Right lung (tissue), 2 donors: ENCODE measurements at regions not wholly inside any gene's neighbourhood (a gene's known extent, or its start where the extent isn't known, plus 50 kb on each side); places are given as distances from the start of the nearest gene placed in this dataset.

Source experiments
- DNase-seq, 2 donors: peaks; one replicate each; pipeline ENCODE4 v3.0.0-alpha.2; 2013

DNA sequence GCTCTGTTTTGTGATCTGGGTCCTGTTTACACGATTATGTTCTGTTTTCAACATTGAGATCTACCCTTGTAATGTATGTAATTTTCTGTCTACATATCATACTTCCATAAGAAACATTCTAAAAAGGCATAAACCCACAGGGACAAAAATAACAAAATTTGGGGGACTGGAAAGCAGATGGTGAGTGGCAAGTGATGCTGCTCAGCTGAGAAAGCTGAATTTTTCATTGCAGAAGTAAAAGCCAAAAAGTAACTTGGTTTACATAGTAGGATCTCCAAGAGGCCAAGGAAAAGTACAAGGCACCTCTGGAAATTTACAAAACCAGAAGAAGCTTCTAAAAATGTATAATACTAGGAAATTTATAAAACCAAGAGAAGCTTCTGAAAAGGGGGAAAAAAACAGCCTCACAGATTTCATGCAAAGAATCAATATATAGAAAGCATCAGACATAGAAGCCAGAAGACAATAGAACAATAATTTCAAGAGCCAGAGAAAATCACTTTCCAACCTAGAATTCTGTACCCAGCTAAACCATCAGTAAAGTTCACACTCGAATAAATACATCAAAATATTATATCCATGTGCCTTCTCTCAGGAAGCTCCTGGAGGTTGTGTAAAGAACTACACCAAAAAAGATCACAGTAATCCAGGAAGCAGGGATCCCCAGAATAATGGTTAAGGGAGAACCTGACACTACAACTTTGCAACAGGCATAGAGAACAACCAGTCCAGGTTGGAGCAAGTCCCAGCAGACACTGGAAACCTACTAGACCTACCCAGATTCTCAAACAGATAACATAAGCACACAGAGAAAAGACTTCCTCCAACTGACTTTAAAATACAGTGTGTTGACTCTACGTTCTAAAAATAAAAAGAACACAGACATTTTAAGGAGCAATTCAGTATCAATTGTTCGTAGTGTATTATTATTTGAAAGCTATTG lies 401.7 kb upstream of the HS6ST1 start:
- no peak for DNase-seq

DNA sequence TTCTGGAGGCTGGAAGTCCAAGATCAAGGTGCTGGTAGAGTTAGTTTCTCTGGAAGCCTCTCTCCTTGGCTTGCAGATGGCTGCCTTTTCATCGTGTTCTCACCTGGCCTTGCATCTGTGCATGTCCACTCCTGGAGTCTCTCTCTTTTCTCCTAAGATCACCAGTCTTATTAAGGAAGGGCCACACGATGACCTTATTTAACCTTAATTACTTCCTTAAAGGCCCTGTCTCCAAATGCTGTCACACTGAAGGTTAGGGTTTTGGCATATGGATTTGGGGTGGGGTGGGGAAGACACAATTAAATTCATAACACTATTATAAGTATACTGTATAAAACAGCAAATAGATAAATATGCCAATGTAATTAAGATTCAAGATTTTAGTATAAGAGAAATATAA lies 402.4 kb upstream of the HS6ST1 start:
- DNase-seq: no peak

DNA sequence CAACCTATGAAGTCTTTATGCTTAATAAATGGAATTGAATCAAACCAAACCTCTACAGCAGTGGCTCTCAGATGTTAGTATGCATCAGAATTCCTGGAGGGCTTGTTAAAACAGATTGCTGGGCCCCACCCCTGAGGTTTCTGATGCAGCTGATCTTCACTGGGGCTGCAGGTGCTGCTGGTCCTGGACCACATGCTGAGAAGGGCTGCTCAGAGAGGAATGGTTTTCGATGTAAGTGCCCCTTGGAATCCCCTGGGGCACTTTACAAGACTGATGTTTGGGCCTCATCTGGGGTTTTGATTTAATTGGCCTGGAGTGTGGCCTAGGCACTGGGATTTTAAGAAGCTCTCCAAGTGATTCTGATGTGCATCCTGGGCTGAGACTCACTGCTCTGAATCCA lies 403.8 kb upstream of the HS6ST1 start:
- DNase-seq: no peak

DNA sequence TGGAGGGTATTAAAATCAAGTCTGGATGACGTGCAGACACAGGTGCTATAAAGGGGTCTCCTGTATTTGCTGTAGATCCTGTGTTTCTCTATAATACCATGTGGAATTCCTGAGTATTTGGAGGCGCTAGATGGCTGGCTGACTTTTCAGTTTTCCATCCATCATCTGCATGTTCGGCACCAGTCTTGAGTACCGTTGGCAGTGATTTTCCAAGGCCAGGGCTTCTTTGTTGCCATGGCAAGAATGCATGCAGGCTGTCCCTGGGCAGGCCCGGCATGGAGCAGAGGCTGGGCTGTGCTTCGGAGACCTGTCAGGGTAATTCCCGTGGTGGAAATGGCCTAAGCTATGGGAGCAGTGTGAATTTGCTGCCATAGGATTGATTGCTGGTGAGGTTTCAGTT lies 405.9 kb upstream of the HS6ST1 start:
- no peak for DNase-seq

DNA sequence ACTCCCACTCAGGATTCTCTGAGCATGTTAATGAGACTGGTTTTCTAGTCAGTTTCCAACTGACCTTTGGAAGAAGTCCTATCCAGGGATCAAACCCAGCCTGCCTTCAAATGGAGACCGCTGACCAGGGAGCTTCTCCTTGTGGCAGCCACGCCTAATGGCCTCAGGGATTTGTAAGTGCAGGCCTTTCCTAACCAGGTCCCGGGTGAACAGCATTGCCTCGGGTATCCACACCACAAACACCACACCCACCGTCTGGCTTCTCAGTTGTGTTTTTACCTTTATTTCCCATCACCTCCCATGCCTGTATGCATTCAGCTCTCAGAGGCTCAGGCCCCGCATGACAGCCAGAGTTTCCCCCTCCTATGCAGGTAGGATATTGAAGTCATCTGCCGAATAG lies 406.3 kb upstream of the HS6ST1 start:
- DNase-seq: no peak

DNA sequence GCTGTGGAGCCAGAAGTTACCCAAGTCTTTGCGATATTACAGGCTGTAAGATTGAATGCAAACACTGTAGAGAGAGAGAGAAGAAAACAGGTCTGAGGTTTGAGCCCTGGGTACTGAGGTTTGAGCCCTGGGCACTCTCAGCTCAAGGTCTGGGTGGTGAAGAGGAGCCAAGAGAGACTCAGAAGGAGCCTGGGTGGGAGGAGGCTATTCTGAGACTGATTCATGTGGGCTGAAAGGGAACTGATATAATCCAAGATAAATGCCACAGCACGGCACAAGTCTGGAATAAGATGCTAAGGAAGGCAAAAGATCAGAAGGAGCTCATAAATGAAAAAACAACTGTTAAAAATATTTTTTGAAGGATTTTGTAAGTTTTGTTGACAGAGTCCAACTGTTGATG lies 407.6 kb upstream of the HS6ST1 start:
- no peak for DNase-seq

DNA sequence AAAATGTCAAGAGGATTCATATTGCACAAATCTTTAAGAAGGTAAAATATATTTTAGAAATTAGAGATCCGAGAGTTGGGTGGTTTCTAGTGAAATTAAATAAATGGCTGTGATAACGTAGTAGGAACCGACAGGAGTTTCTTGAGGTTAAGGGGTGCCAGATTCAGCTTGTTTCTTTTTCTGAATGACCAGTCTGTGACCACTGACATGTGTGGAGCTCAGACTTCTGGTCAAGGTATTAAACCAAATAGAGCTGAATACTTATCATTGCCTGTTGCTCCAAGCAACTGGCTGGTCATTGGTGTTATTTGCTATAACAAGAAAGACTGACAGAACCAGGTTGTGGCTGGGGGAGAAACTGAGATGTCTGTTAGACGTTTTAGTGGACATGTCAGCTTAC lies 408.2 kb upstream of the HS6ST1 start:
- no peak for DNase-seq

DNA sequence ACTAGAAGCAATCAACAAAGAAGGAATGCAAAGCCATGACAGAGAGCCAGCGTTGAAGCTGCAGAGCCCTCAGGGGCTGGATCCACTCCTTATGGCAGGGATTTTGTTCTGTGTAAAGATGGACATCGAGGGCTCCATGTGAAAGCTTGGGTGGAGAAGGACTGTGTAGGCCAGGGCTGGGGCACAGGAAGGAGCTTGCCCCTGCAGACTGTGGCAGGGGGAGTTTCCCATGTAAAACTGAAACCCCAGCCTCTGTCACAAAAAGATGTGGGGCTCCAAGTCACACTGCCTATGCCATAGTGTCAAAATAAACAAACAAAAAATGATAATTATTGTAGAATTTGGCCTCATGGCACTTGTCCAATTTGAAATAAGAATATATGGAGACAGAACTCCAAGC lies 408.7 kb upstream of the HS6ST1 start:
- no peak for DNase-seq

DNA sequence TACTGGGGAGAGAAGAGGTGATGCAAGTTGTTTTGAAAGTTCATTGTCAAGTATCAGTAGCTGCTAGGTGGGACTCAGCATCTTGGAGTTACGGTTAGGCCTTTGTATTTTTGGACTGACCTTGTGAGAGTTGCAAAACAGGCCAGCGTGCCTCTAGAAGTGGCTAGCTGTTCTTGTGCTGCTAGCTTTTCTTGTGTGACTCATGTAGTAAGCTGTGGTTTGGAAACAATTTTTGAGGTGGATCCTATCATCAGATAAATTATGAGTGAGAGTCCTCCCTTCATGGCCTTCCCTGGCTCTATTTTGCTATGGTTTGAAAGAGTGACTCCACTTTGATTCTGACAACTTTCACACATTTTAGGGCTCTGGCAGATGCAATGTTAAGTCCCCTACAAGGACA lies 409.2 kb upstream of the HS6ST1 start:
- no peak for DNase-seq

DNA sequence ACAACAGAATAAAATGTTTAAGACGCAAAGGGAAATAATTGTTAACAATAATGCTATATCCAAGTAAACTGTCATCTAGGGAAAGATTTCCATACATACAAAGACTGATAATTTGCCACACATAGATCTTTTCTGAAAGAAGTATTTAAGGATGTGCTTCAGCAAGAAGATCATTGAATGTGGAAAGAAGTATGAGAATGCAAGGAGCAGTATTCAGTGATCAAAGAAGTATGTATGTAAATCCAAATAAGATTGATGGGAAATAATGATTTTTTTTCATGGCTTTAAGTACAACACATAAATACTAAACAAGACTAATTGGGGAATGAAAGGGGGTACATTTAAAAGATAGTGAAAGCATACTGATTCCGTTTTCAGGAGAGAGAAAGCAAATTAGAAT lies 410.4 kb upstream of the HS6ST1 start:
- DNase-seq: no peak

DNA sequence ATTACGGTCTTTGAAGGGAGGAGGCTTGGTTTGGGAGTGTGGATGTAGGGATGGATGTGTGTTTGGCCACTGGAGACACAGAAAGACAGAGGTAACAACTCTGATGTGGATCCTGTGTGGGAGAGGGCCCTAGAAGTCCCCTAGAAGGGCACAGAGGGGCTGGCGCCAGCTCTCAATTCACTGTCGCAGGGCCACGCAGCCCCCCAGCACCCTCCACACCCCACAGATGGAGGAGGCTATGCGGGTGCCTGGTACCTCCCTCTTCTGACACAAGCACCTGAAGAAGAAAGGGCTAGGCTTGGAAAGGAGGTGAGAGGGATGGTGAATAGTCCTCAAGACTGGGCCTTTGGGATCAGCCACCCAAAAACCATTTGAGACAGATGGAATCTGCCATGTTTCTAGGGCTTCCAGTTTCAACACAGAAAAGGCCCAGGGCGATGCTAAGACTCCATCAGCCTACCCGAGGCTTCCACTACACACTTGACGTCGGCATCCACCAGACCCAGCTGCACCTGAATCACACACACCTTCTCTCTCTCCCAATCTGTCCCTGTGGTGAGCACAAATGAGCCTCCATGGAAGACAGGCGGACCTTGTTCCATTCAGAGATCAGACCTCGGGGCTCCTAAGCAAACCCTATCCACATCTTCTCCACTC lies 413.5 kb upstream of the HS6ST1 start:
- no peak for DNase-seq

DNA sequence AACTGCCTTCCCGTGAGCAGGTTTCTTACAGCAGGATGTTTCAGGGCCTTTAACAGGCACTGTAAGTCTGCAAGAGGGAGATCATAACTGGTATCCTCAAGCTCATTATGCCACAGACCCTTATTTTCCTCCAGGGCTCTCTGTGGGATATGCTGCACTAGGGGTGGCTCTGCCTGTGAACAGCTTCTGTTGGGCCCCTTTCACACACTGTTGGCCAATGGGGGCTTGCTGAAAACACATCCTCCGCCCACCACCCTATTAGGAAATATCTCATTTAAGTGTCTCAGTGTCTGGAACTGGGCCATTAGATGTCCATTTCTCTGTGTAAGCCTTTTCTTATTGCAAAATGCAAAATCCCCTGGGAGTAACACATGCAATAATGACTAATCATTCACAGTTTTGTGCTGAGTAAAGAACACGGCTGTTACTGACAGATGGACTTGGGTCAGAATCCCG lies 414.3 kb upstream of the HS6ST1 start:
- peak; percentile 74 to 81 for DNase-seq

DNA sequence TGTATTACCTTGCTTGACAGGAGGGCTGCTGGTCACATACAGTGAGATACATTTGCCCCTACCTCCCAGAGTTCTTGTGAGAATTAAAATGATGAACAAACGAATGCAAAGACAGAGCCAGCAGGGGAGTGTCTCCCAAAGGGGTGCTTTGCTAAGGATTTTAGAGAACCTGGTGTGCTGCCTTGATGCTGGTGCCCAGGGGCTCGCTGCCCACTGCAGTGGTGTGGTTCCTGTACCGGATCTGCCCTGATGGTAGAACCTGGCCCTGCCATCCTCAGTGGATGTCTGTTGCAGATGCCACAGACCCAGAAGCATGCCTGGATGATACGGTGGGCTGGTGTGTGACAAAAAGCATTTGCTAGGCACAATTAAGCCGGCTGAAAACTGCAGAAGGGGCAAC lies 414.8 kb upstream of the HS6ST1 start:
- DNase-seq: no peak

DNA sequence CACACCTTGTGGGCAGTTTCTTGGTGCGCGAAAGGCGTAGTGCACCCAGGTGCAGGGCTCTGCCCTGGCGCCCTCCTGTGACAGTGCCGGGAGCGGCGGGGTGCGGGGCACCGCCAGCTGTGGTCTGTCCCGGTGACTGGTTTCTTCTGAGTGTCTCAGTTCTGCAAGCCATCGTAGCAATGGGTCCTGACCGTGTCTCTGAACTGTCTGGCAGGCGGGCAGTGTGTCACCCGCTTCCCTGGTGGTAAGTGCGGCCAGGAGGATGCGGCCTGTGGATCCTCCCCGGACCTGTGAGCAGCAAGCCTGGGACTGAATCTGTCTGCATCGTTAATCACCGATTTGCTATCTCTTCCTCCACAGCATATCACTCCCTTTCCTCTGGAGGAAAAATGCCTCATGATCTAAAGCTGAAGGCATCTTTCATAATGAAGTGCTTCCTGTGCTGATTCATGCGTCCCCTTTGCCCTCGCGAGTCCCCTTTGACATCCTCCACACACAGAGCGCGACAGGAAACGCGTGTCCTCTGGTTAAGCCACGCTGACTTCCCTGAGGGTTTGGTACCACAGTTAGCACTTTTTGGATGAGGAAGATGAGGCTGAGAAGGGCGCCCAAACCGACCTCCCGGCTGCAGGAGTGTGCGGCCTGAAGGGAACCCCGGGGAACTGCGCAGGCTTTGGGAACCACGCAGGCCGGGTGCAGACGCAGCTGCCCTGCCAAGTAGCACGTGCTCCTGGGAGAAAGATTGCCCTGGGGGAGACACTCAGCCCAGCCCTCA lies 416.0 kb upstream of the HS6ST1 start:
- DNase-seq: no peak

DNA sequence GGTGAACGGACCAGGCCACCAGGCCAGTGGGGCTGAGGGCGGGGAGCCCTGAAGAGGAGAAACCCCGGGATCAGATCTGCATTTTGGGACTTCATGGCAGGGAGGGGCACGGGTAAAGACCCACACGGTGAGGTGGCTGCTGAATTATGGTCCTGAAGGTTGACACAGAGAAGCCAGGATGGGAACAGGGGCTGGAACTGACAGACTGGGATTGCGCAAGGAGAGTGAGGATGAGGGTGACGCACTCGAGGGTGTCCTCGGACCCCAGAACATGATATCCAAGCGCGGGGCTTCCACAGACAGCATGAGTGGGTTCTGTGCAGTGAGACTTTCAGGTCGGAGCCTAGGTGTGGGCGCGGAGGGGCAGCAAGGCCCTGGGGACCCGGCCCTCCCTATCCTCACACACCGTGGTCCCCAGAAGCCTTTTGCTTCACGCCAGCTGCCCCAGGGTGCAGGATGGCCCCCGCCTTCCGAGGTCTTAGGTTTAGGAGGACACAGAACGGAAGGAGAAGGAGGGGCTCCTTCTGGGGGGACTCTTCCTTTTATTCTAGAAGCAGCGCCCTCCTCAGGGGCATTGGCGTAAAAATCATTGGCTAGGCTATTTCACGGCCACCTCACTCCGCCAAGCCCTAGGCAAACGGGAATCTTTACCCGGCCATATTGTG lies 416.8 kb upstream of the HS6ST1 start:
- DNase-seq: no peak

DNA sequence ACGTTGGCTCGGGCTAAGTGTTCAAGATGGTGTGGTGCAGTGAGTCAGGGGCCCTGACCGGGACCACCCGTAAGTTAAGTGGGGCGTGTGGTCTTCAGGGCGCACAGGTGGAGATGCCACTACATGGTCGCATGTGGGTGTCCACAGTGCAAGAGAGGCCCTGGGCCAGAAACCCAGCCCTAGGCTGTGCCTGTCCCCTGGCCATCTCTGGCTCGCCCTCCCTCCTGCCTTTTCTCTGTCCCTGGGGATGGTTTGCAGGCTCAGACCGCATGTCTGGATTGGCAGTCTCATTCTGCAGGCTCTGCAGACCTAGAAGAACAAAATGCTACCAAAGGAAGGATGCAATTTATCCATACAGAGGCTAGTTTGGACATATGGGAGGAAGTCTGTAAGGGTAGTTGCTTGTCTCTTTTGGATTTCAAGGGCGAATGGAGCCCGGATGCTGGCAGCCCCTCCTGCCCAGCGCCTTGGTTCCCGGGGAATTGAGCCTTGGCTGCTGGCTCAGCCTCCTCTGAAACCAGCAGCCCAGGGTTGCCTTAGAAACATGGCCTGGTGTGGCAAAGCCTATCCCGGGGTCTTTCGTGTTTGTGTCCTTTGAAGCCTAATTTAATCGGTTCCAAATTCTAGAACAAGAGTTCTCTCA lies 417.5 kb upstream of the HS6ST1 start:
- no peak for DNase-seq

DNA sequence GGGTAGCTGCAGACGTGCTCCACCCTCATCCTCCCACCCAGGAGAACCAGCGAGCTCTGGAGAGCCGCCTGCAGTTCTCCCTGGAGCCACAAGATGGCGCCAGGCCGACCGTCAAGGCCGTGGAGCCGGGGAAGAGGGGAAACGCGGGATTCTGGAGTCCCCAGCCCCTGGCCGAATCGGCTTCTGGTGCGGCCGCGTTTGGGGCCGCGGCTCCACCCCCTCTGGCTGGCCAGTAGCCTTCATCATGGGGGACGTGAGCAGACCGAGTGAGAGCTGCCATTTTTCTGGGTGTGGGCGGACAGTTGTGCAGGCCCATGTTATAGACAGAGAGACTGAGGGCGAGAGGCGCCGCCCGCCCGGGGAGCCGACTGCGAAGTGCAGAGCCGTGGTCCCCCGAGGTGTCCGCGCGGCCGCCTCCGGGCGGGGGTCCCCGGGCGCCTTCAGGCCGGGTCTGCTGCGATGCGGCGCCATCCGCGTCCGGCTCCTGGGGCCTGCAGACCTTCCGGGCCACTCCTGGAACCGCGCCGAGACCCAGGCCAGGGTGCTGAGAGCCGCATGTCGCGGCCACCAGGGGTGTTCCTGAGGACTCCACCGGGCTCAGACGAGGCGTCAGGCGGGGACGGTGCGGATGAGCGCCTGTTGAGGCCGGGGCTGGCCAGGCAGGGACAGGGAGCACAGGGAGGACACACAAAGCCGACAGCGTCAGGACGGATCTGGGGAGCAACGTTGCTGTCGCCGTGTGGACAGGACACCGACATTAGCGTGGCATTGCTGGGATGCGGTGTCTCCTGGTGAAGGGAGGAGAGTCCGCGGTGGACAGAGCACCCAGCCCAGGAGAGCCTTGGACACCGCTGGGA lies 418.2 kb upstream of the HS6ST1 start:
- peak; percentile 74 to 83 for DNase-seq

DNA sequence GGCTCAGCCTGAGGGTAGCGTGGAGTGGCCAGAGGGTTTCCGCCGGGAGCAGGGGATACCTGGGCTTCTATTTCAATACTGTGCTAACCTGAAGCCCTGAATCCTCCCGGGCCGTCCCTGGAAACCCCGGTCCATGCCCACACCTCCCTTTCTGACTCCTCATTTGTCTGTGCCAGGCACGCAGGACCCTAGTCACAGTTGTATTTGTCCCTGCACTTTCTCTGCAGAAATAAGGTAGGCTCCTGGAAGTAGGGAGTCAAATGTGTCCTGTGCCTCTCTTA lies 418.8 kb upstream of the HS6ST1 start:
- no peak for DNase-seq

DNA sequence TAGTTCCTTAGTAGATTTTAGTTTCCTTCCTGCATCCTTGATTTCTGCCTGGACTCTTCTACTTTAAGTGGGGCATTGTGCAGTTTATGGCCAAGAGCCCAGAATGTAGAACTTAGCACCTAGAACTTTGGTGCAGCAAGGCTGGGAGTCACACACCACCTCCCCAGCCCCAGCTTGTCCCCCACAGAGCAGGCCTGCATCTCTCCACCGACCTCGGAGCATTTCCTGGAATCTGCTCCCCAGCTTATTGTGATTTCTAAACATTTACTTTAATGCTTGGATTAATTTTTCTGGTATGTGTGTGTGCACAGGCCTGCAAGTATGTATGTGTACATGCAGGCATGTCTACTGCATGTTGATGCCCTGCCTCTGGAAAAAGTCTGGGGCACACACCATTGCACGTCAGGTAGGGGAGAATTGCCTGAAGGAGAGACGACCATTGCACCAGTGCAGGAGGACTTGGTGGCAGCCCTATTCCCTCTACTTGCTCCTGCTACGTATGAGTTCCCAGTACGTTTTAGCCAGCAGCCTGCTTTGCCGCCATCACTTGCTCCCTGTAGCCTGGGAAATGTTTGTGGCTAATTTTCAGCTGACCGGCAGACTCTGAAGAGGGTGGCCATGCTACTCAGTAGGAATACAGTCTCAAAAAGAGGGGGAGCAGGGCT lies 419.9 kb upstream of the HS6ST1 start:
- no peak for DNase-seq

DNA sequence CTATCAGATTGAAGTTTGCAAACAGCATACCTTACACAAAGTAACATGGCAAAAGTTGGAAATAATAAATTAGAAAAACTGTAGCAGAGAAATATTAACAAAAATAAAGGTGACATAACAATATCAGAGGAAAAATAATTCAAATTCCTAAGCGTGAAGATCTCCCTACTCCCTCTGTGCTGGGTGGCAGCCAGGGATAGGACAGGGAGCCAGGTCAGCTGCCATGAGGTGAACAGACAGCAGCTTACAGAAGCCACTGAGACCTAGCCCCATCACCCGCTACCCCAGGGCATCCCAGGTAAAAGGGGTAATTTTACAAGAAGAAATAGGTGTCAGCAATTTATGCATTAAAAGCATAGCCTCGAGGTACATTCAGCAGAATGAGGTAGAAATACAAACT lies 423.8 kb upstream of the HS6ST1 start:
- no peak for DNase-seq
